K562 (cell line): ENCODE measurements at regions not wholly inside any gene's neighbourhood (a gene's known extent, or its start where the extent isn't known, plus 50 kb on each side); places are given as distances from the start of the nearest gene placed in this dataset.

Experiments used
- CEBPG ChIP-seq, 3 experiments: fragments of 200-800 bp in 1 of 3; sonication (Bioruptor generic) in 1 of 3; sonication (generic) in 1 of 3; formaldehyde crosslinking in 1 of 3; IDR thresholded peaks in 2 of 3; conservative IDR thresholded peaks in 1 of 3; 2 replicates each; pipeline versions ENCODE4 v1.6.1 to v1.8.0; 2016 to 2022; ENCODE audit warnings: missing compliant biosample characterization in 2 of 3, missing genetic modification characterization in 2 of 3, mild to moderate bottlenecking in 1 of 3, missing genetic modification reagents in 1 of 3
- EGR1 ChIP-seq: fragments of 450-650 bp; conservative IDR thresholded peaks from 2 replicates; pipeline ENCODE4 v1.6.1; 2017; ENCODE audit warnings: mild to moderate bottlenecking
- EP300 ChIP-seq: IDR thresholded peaks from 2 replicates; pipeline ENCODE4 v1.6.1; 2012; ENCODE audit warnings: low read length, improper control_type of control experiment
- FOXJ2 ChIP-seq: fragments of 200-800 bp; sonication (Bioruptor generic); IDR thresholded peaks from 2 replicates; pipeline ENCODE4 v1.6.1; 2016; ENCODE audit warnings: missing genetic modification characterization, missing compliant biosample characterization
- KLF1 ChIP-seq: fragments of 450-650 bp; IDR thresholded peaks from 2 replicates; pipeline ENCODE4 v1.6.1; 2016; ENCODE audit warnings: missing genetic modification characterization, missing compliant biosample characterization
- POLR2H ChIP-seq: IDR thresholded peaks from 2 replicates; pipeline ENCODE4 v1.6.1; 2016; ENCODE audit warnings: missing genetic modification characterization, low read depth, mild to moderate bottlenecking, control low read depth, missing compliant biosample characterization, moderate library complexity
- RFX5 ChIP-seq: IDR thresholded peaks from 2 replicates; pipeline ENCODE4 v1.6.1; 2011; ENCODE audit warnings: low read depth, mild to moderate bottlenecking, improper control_type of control experiment, low read length
- RFX7 ChIP-seq: fragments of 250-450 bp; sonication (Bioruptor Pico); IDR thresholded peaks from 2 replicates; pipeline ENCODE4 v1.5.1; 2021; ENCODE audit warnings: mild to moderate bottlenecking
- SMC3 ChIP-seq: conservative IDR thresholded peaks from 2 replicates; pipeline ENCODE4 v1.6.1; 2011; ENCODE audit warnings: low read depth, low read length, improper control_type of control experiment; ENCODE audit not compliant: insufficient read depth
- TAF7 ChIP-seq: fragments of 450-650 bp; IDR thresholded peaks from 2 replicates; pipeline ENCODE4 v1.6.1; 2016; ENCODE audit warnings: missing genetic modification characterization, missing compliant biosample characterization
- TCF3 ChIP-seq: sonication (generic); formaldehyde crosslinking; IDR thresholded peaks from 2 replicates; pipeline ENCODE4 v1.4.0; 2020; ENCODE audit warnings: mild to moderate bottlenecking, missing genetic modification reagents
- ZBTB5 ChIP-seq: fragments of 450-650 bp; IDR thresholded peaks from 2 replicates; pipeline ENCODE4 v1.6.1; 2017; ENCODE audit warnings: antibody characterized with exemption

DNA sequence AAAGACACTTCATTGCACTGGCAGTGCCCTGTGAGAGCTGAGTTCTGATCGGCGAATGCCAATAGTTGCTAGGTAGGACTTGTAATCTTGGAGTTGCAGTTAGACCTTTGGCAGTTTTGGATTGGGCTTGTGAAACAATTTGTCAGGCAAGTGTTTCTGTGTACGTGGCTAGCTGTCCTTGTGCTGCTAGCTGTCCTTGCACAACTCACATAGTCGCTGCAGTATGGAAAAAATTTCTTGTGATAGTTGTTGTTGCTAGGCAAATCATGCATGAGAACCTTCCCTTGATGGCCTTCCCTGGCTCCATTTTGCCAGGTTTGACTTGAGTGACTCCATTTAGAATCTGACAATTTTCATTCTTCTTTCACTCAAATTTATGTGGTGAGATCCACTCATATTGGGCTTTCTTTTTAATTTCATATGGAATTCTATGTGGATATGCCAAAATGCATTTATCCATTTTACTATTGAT, 140.7 kb downstream of the APIP start (continued):
- no peak for TF ChIP-seq SMC3
- peak; percentile 45; the same call in 1 of the 2 replicates for TF ChIP-seq POLR2H
- TF ChIP-seq KLF1 (tag), result 0 out of 2 replicates have a peak, but pooled peaks have one; percentile 22
- no peak for TF ChIP-seq RFX7 (CRISPR knock-in tag)
- no peak for TF ChIP-seq TCF3 (CRISPR knock-in tag)
- no peak for TF ChIP-seq EGR1
- no peak for TF ChIP-seq CEBPG (CRISPR knock-in tag; IDR thresholded peaks at IDR 0.05)
- TF ChIP-seq CEBPG (tag; conservative IDR thresholded peaks at IDR 0.05 in 1 of 2, IDR thresholded peaks at IDR 0.05 in 1 of 2), result no peak
- TF ChIP-seq EP300, result no peak
- 0 out of 2 replicates have a peak, but pooled peaks have one; percentile 40 for TF ChIP-seq TAF7 (tag)
- TF ChIP-seq ZBTB5, result no peak
- TF ChIP-seq RFX5, result no peak
- no peak for TF ChIP-seq FOXJ2 (tag)
- TF ChIP-seq, all 486 proteins: peak for 33
